ENCODE measurements at regions not wholly inside any gene's neighbourhood (a gene's known extent, or its start where the extent isn't known, plus 50 kb on each side); places are given as distances from the start of the nearest gene placed in this dataset.

DNA sequence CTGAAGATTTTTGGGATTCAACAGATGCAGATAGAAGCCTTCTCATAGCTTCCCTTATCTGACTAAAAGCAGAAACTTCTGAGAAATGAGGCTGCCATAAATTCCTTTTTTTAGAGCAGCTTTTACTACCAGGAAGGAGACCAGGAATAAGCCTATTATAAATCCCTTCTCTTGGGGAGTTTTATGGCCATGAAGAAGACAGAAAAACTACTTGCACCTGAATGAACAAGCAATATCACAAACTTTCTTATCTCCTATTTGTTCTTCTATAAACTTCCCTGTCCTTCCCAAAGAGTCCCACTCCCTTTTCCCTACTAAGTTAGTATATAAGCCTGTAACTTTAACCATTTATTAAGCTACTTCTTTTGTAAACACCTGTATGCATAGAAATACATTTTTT, 603.1 kb downstream of the NSUN3 start:
- Histone ChIP-seq H3K27me3 (ENCODE audit: control insufficient read depth, insufficient read depth, low read length) (no peaks in the 10 kb centered on the region), H3K36me3 (ENCODE audit: control insufficient read depth, insufficient read depth, low read length) (no peaks in the 10 kb centered on the region), H3K4me3 (ENCODE audit: low read depth, low read length) (no peak overlapping the region)
- ChIA-PET CTCF (no interaction called here), POLR2A (no interaction called here)
- TF ChIP-seq, protein P1, sequence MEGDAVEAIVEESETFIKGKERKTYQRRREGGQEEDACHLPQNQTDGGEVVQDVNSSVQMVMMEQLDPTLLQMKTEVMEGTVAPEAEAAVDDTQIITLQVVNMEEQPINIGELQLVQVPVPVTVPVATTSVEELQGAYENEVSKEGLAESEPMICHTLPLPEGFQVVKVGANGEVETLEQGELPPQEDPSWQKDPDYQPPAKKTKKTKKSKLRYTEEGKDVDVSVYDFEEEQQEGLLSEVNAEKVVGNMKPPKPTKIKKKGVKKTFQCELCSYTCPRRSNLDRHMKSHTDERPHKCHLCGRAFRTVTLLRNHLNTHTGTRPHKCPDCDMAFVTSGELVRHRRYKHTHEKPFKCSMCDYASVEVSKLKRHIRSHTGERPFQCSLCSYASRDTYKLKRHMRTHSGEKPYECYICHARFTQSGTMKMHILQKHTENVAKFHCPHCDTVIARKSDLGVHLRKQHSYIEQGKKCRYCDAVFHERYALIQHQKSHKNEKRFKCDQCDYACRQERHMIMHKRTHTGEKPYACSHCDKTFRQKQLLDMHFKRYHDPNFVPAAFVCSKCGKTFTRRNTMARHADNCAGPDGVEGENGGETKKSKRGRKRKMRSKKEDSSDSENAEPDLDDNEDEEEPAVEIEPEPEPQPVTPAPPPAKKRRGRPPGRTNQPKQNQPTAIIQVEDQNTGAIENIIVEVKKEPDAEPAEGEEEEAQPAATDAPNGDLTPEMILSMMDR (IDR thresholded peaks at IDR 0.05; ENCODE audit: insufficient read depth, low read depth, low read length), result no peak
- no peak for DNase-seq (ENCODE audit: low read depth)

DNA sequence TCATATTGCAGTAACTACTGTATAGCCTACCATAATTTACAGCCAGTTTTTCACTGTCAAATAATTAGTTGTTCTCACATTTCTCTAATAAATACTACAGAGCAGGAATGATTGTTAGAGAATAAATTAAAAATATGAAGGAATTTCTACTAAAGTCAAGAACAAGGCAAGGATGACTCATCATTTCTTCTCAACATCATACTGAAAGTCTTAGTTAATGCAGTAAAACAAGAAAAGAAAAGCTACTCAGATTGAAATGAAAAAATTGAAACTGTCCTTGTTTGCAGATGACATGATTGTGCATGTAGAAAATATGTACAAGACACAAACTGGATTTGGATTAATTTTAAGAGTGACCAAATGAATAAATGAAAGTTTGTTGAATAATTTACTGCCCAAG, 608.2 kb downstream of the NSUN3 start:
- no peak for DNase-seq (ENCODE audit: low read depth)

DNA sequence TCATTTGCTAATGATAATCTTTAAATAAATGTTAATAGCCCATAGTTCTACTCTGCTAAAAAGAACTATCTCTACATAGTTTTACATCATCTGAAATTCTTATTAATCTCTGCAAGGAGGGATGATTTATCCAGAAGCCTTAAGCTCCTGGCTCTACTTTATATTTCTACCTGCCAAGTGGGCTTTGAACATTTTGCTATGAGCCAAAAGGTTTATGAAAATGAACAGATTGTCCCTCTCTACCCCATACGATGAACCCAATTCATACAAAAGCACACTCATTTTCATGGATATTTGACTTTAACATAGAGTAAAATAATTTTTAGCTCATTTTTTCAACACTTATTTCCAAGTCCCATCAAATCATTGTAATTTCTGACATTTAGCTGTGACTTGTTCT, 611.0 kb downstream of the NSUN3 start:
- DNase-seq (ENCODE audit: low read depth), result no peak

More for the DNA sequence above, 608.2 kb downstream of the NSUN3 start:
- no peak overlapping the region for H3K4me3 ChIP-seq (ENCODE audit: low read depth, low read length)
- CTCF ChIA-PET, result no interaction called here
- H3K27me3 ChIP-seq (ENCODE audit: control insufficient read depth, insufficient read depth, low read length), result no peaks in the 10 kb centered on the region
- H3K36me3 ChIP-seq (ENCODE audit: control insufficient read depth, insufficient read depth, low read length), result no peaks in the 10 kb centered on the region
- POLR2A ChIA-PET, result no interaction called here
- TF ChIP-seq, protein P1 (IDR thresholded peaks at IDR 0.05; ENCODE audit: insufficient read depth, low read depth, low read length), result no peak

GRCh38 chr3:94686208-94686607, 623.3 kb downstream of the NSUN3 start:
- ChIA-PET CTCF (no interaction called here), POLR2A (no interaction called here)
- no peaks in the 10 kb centered on the region for H3K27me3 ChIP-seq (ENCODE audit: control insufficient read depth, insufficient read depth, low read length)
- no peaks in the 10 kb centered on the region for H3K36me3 ChIP-seq (ENCODE audit: control insufficient read depth, insufficient read depth, low read length)
- DNase-seq (ENCODE audit: low read depth), result no peak
- TF ChIP-seq, protein P1 (IDR thresholded peaks at IDR 0.05; ENCODE audit: insufficient read depth, low read depth, low read length), result no peak
- H3K4me3 ChIP-seq (ENCODE audit: low read depth, low read length), result no peak overlapping the region

More for the DNA sequence above, 611.0 kb downstream of the NSUN3 start:
- ChIA-PET CTCF (no interaction called here), POLR2A (no interaction called here)
- TF ChIP-seq, protein P1 (IDR thresholded peaks at IDR 0.05; ENCODE audit: insufficient read depth, low read depth, low read length), result no peak
- no peaks in the 10 kb centered on the region for H3K36me3 ChIP-seq (ENCODE audit: control insufficient read depth, insufficient read depth, low read length)
- no peaks in the 10 kb centered on the region for H3K27me3 ChIP-seq (ENCODE audit: control insufficient read depth, insufficient read depth, low read length)
- H3K4me3 ChIP-seq (ENCODE audit: low read depth, low read length), result no peak overlapping the region

DNA sequence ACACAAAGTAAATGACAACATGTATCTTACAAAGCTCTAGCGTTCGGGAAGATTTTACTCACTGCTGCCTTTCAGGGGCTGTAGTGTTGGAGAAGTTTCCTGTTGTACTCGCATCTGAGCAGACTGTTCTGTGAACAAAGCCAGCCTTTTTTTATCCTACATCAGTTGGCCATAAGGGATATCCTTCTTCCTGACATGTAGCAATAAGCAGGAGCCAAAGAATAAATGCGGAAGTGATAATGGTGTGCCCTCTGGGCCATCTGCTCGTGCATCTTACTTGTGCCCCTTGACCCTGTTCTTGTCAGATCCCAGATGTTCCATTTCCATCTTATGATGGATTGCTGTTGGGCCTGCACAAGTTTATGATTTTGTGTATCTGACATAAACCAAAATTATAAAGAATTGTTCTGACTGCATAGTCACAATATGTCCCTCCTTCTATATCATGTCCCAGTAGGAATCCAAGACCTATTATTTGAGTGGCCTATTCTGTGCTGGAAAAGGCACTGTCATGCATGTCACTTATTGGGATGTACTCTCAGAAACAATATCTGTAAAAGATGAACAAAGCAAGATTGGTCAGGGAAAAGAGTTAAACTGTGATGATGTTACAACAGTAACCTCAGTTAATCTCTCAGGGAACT, 631.3 kb downstream of the NSUN3 start:
- no peak overlapping the region for H3K4me3 ChIP-seq (ENCODE audit: low read depth, low read length)
- POLR2A ChIA-PET, result no interaction called here
- TF ChIP-seq, protein P1 (IDR thresholded peaks at IDR 0.05; ENCODE audit: insufficient read depth, low read depth, low read length), result no peak
- H3K27me3 ChIP-seq (ENCODE audit: control insufficient read depth, insufficient read depth, low read length), result no peaks in the 10 kb centered on the region
- no peaks in the 10 kb centered on the region for H3K36me3 ChIP-seq (ENCODE audit: control insufficient read depth, insufficient read depth, low read length)
- no peak for DNase-seq (ENCODE audit: low read depth)
- CTCF ChIA-PET, result no interaction called here

All from BJ (cell line).